H1 (cell line): ENCODE measurements at regions not wholly inside any gene's neighbourhood (a gene's known extent, or its start where the extent isn't known, plus 50 kb on each side); places are given as distances from the start of the nearest gene placed in this dataset.
A peak's percentile ranks its signal among the peaks of the same experiment; 100 is the strongest.

Source experiments
- CTCF ChIA-PET: fragments of 300-600 bp; sonication (Branson Sonifier 250); formaldehyde crosslinking; loops from one replicate; lab custom pipeline; 2021; ENCODE audit not compliant: partially characterized antibody; lab: Charles Lee
- POLR2A ChIA-PET: fragments of 300-600 bp; sonication (Branson Sonifier 250); formaldehyde crosslinking; loops from one replicate; lab custom pipeline; 2021; ENCODE audit warnings: inconsistent platforms; ENCODE audit not compliant: partially characterized antibody; lab: Charles Lee
- DNase-seq, 2 experiments: peaks; one replicate each; pipeline versions ENCODE4 v3.0.0 to v3.0.0-alpha.2; 2010 to 2022; ENCODE audit warnings: low spot score in 2 of 2, low read depth in 1 of 2, mixed read lengths in 1 of 2
- FAIRE-seq: peaks from 2 replicates; lab custom pipeline; 2011; peaks lifted over from hg19 to GRCh38; lab: Jason Lieb, UNC
- H2AFZ ChIP-seq: 2 replicates; pipeline ENCODE4 v1.8.1; 2012; ENCODE audit warnings: low read length, inconsistent platforms
- H2AK5ac ChIP-seq: 2 replicates; pipeline ENCODE4 v1.6.1; 2013; ENCODE audit warnings: low read depth, low read length
- H2BK120ac ChIP-seq: replicated peaks from 2 replicates; pipeline ENCODE3; 2013; ENCODE audit warnings: low read depth, low read length, inconsistent platforms
- H2BK12ac ChIP-seq: 2 replicates; pipeline ENCODE4 v1.6.1; 2013; ENCODE audit warnings: low read depth, low read length
- H2BK15ac ChIP-seq: 2 replicates; pipeline ENCODE4 v1.6.1; 2013; ENCODE audit warnings: low read length
- H2BK20ac ChIP-seq: 2 replicates; pipeline ENCODE4 v1.6.1; 2013; ENCODE audit warnings: low read length
- H2BK5ac ChIP-seq: 2 replicates; pipeline ENCODE4 v1.6.1; 2013; ENCODE audit warnings: low read depth, low read length
- H3K14ac ChIP-seq: 2 replicates; pipeline ENCODE4 v1.6.1; 2013; ENCODE audit warnings: inconsistent platforms; ENCODE audit not compliant: insufficient read length
- H3K18ac ChIP-seq: 2 replicates; pipeline ENCODE4 v1.6.1; 2013; ENCODE audit warnings: low read length; ENCODE audit errors: extremely low read depth
- H3K23ac ChIP-seq: 2 replicates; pipeline ENCODE4 v1.6.1; 2013; ENCODE audit warnings: inconsistent platforms; ENCODE audit not compliant: insufficient read length
- H3K23me2 ChIP-seq: 2 replicates; pipeline ENCODE4 v1.6.1; 2013; ENCODE audit warnings: low read depth, low read length
- H3K27ac ChIP-seq: 2 replicates; pipeline ENCODE4 v1.6.1; 2011; ENCODE audit warnings: low read depth, low read length, inconsistent platforms
- H3K27me3 ChIP-seq, 4 experiments: replicated peaks in 1 of 4; 1 replicate in 1 of 4; 2 replicates in 3 of 4; pipeline versions ENCODE4 v1.6.1 to v1.8.1; 2011 to 2013; ENCODE audit warnings: low read length in 3 of 4, mild to moderate bottlenecking in 3 of 4, inconsistent platforms in 2 of 4, mixed read lengths in 2 of 4, moderate library complexity in 1 of 4; ENCODE audit not compliant: control insufficient read depth in 3 of 4, insufficient read depth in 3 of 4; ENCODE audit errors: extremely low read depth in 1 of 4
- H3K36me3 ChIP-seq, 4 experiments: 2 replicates each; pipeline versions ENCODE4 v1.6.1 to v1.8.1; 2011 to 2013; ENCODE audit warnings: mild to moderate bottlenecking in 4 of 4, low read length in 3 of 4, moderate library complexity in 2 of 4, control low read depth in 1 of 4, inconsistent platforms in 1 of 4; ENCODE audit not compliant: insufficient read depth in 4 of 4, control insufficient read depth in 2 of 4
- H3K4ac ChIP-seq: replicated peaks from 2 replicates; pipeline ENCODE3; 2013; ENCODE audit warnings: low read length, low read depth, mixed read lengths, inconsistent platforms; ENCODE audit not compliant: insufficient read length
- H3K4me1 ChIP-seq, 4 experiments: replicated peaks in 1 of 4; 1 replicate in 1 of 4; 2 replicates in 3 of 4; pipeline versions ENCODE4 v1.6.1 to v1.8.1; 2011 to 2013; ENCODE audit warnings: low read length in 3 of 4, inconsistent platforms in 2 of 4, mixed read lengths in 1 of 4; ENCODE audit not compliant: insufficient read depth in 4 of 4, control insufficient read depth in 3 of 4
- H3K4me2 ChIP-seq, 2 experiments: 2 replicates each; pipeline versions ENCODE4 v1.6.1 to v1.8.1; 2011 to 2013; ENCODE audit warnings: low read depth in 2 of 2, low read length in 2 of 2, control low read depth in 1 of 2, inconsistent platforms in 1 of 2, mild to moderate bottlenecking in 1 of 2; ENCODE audit not compliant: insufficient read depth in 1 of 2
- H3K4me3 ChIP-seq, 4 experiments: fragments of 200-600, 300-600 bp in 1 of 4; sonication (generic), shearing (Covaris generic), sonication (Bioruptor Twin) in 1 of 4; 2 replicates each; pipeline versions ENCODE4 v1.5.1 to v1.8.1; 2011 to 2016; ENCODE audit warnings: low read length in 4 of 4, low read depth in 3 of 4, control low read depth in 2 of 4, inconsistent platforms in 2 of 4, mild to moderate bottlenecking in 2 of 4, mixed read lengths in 1 of 4, moderate library complexity in 1 of 4; ENCODE audit not compliant: insufficient read depth in 2 of 4; ENCODE audit errors: extremely low read depth in 1 of 4
- H3K56ac ChIP-seq: replicated peaks from 2 replicates; pipeline ENCODE3; 2013; ENCODE audit warnings: low read depth, mild to moderate bottlenecking, mixed read lengths, low read length, inconsistent platforms; ENCODE audit not compliant: insufficient read length
- H3K79me1 ChIP-seq: 2 replicates; pipeline ENCODE4 v1.6.1; 2013; ENCODE audit warnings: low read depth, low read length, control low read depth
- H3K79me2 ChIP-seq, 2 experiments: 2 replicates each; pipeline versions ENCODE4 v1.6.1 to v1.8.1; 2012 to 2013; ENCODE audit warnings: low read length in 2 of 2, mild to moderate bottlenecking in 2 of 2, inconsistent platforms in 1 of 2; ENCODE audit not compliant: insufficient read depth in 2 of 2, control insufficient read depth in 1 of 2
- H3K9ac ChIP-seq, 4 experiments: replicated peaks in 1 of 4; 1 replicate in 1 of 4; 2 replicates in 3 of 4; pipeline versions ENCODE4 v1.6.1 to v1.8.1; 2011 to 2013; ENCODE audit warnings: low read depth in 3 of 4, low read length in 3 of 4, control low read depth in 2 of 4, mild to moderate bottlenecking in 2 of 4, moderate library complexity in 2 of 4, inconsistent platforms in 1 of 4; ENCODE audit errors: extremely low read depth in 1 of 4
- H3K9me3 ChIP-seq, 2 experiments: 2 replicates each; pipeline versions ENCODE4 v1.6.1 to v1.8.1; 2012 to 2013; ENCODE audit warnings: mild to moderate bottlenecking in 2 of 2, moderate library complexity in 2 of 2, control low read depth in 1 of 2, inconsistent platforms in 1 of 2, low read depth in 1 of 2, low read length in 1 of 2, mixed read lengths in 1 of 2; ENCODE audit not compliant: insufficient read depth in 2 of 2
- H4K20me1 ChIP-seq, 2 experiments: replicated peaks in 1 of 2; 2 replicates each; pipeline versions ENCODE3 to v1.8.1; 2011 to 2013; ENCODE audit warnings: inconsistent platforms in 2 of 2, low read length in 2 of 2, mild to moderate bottlenecking in 1 of 2; ENCODE audit not compliant: insufficient read depth in 2 of 2, control insufficient read depth in 1 of 2
- H4K5ac ChIP-seq: 2 replicates; pipeline ENCODE4 v1.6.1; 2013; ENCODE audit warnings: low read length, low read depth, mixed read lengths, inconsistent platforms; ENCODE audit not compliant: insufficient read length
- H4K8ac ChIP-seq: 2 replicates; pipeline ENCODE4 v1.8.0; 2013; ENCODE audit warnings: mild to moderate bottlenecking, moderate library complexity, low read length, inconsistent platforms; ENCODE audit not compliant: insufficient read depth; ENCODE audit errors: extremely low read depth
- H4K91ac ChIP-seq: replicated peaks from 2 replicates; pipeline ENCODE3; 2013; ENCODE audit warnings: low read length, mixed read lengths, inconsistent platforms; ENCODE audit not compliant: insufficient read length
- CEBPB ChIP-seq: IDR thresholded peaks from 2 replicates; pipeline ENCODE4 v1.6.1; 2012; ENCODE audit warnings: low read depth, low read length
- CREB1 ChIP-seq: IDR thresholded peaks from 2 replicates; pipeline ENCODE4 v1.6.1; 2012; ENCODE audit warnings: inconsistent platforms
- NRF1 ChIP-seq: IDR thresholded peaks from 2 replicates; pipeline ENCODE4 v1.6.1; 2011; ENCODE audit warnings: mild to moderate bottlenecking, low read depth, low read length, improper control_type of control experiment
- RXRA ChIP-seq: IDR thresholded peaks from 2 replicates; pipeline ENCODE4 v1.6.1; 2011; ENCODE audit warnings: low read depth, mild to moderate bottlenecking, low read length, moderate library complexity; ENCODE audit not compliant: insufficient read depth
- TAF7 ChIP-seq: optimal IDR thresholded peaks from 2 replicates; pipeline ENCODE3; 2011; ENCODE audit warnings: low read depth, mild to moderate bottlenecking, inconsistent platforms, low read length, moderate library complexity, borderline replicate concordance
- ZNF274 ChIP-seq: IDR thresholded peaks from 2 replicates; pipeline ENCODE4 v1.7.0; 2012; ENCODE audit warnings: low read length, borderline replicate concordance; ENCODE audit errors: extremely low read depth
- WGBS, 2 experiments: shearing (Covaris generic) in 1 of 2; methylation state at CpG; one replicate each; pipeline versions ENCODE4 v1.1.6 to v1.1.7; 2013 to 2015; ENCODE audit warnings: low lambda C conversion rate in 2 of 2, mixed read lengths in 2 of 2, inconsistent platforms in 1 of 2, low coverage in 1 of 2, missing lambda C conversion rate in 1 of 2; ENCODE audit not compliant: insufficient replicate concordance in 2 of 2, insufficient coverage in 1 of 2, insufficient read length in 1 of 2; ENCODE audit errors: extremely low coverage in 1 of 2, missing lambda C conversion rate in 1 of 2; 5-methylcytosine and 5-hydroxymethylcytosine counted together

- Histone ChIP-seq H2BK12ac (peak overlapping the region; percentile 93; the same call in 1 of the 2 replicates), H3K4ac (no peak overlapping the region), H3K9me3 (no peaks in the 10 kb centered on the region), H3K79me1 (no peaks in the 10 kb centered on the region), H3K23me2 (peaks cover 12% of the 10 kb centered on the region; the same call in 1 of the 2 replicates), H2AK5ac (peak overlapping the region; percentile 77), H2BK20ac (peak overlapping the region; percentile 43; the same call in 1 of the 2 replicates), H3K56ac (no peak overlapping the region), H2BK5ac (peak overlapping the region; percentile 75; the same call in 1 of the 2 replicates), H4K8ac (no peak overlapping the region), H3K4me1 (peaks cover 14 to 34% (median 18%) of the 10 kb centered on the region in 4 experiments), H3K27me3 (peaks cover 0 to 22% (median 12%) of the 10 kb centered on the region in 4 experiments; a peak in 6 of 7 replicates), H2BK120ac (no peak overlapping the region), H4K91ac (no peak overlapping the region), H2BK15ac (peak overlapping the region; percentile 7; the same call in 1 of the 2 replicates), H3K79me2 (no peaks in the 10 kb centered on the region), H3K14ac (no peak overlapping the region), H3K9ac (no peak overlapping the region), H2AFZ (no peak overlapping the region), H3K23ac (no peak overlapping the region), H4K5ac (no peak overlapping the region), H3K36me3 (no peaks in the 10 kb centered on the region), H3K4me3 (no peak overlapping the region), H3K4me2 (no peak overlapping the region), H4K20me1 (no peaks in the 10 kb centered on the region), H3K27ac (no peak overlapping the region), H3K18ac (peak overlapping the region; percentile 16; the same call in 1 of the 2 replicates)
- POLR2A ChIA-PET, result interaction anchor here (0.6 to 8.3 kb wide), 2 partner anchors 79 to 201 kb away, joined by 3 to 216 read pairs; partner anchors contain the start of gene SSBP3
- no peak for TF ChIP-seq TAF7
- no peak for TF ChIP-seq CREB1
- no peak for TF ChIP-seq ZNF274
- TF ChIP-seq NRF1, result no peak
- TF ChIP-seq CEBPB, result no peak
- no peak for TF ChIP-seq RXRA
- no peak for DNase-seq
- CTCF ChIA-PET, result interaction anchor here (0.6 to 2.3 kb wide), 12 partner anchors 16 to 414 kb away, joined by 3 to 7 read pairs (median 4); no protein-coding TSS in a partner anchor
- no peak for FAIRE-seq
- 90% methylated on average over 11 of the region's 11 CpGs; no CpG with 5 or more reads in 1 of the 2 experiments for WGBS, 2 experiments
Measured at GRCh38 chr1:54483875-54484437, 64.1 kb upstream of the ACOT11 start.
